Activated naive CD4-positive, alpha-beta T cell treated with anti-CD3 and anti-CD28 coated beads, Interleukin-2, amount 10 ng/mL, durations not matched to agents 7 days and 5 days (primary cell): ENCODE measurements at regions not wholly inside any gene's neighbourhood (a gene's known extent, or its start where the extent isn't known, plus 50 kb on each side); places are given as distances from the start of the nearest gene placed in this dataset.
A peak's percentile ranks its signal among the peaks of the same experiment; 100 is the strongest.

ENCODE experiments used
- CTCF ChIA-PET: fragments of 350-600 bp; sonication (Branson Sonifier 250); formaldehyde crosslinking; loops from one replicate; lab custom pipeline; 2021; ENCODE audit warnings: antibody characterized with exemption; lab: Charles Lee
- DNase-seq: peaks from one replicate; pipeline ENCODE4 v3.0.0-alpha.2; 2020
- H3K27ac Mint-ChIP-seq: one replicate; pipeline ENCODE4 v1.8.0; 2021; ENCODE audit warnings: mild to moderate bottlenecking, moderate library complexity, mixed read lengths
- H3K27me3 Mint-ChIP-seq: one replicate; pipeline ENCODE4 v1.8.0; 2021; ENCODE audit warnings: mild to moderate bottlenecking, mixed read lengths
- H3K36me3 Mint-ChIP-seq: one replicate; pipeline ENCODE4 v1.8.0; 2021; ENCODE audit warnings: mixed read lengths
- H3K4me1 Mint-ChIP-seq: one replicate; pipeline ENCODE4 v1.8.0; 2021; ENCODE audit warnings: mixed read lengths
- H3K4me3 Mint-ChIP-seq: one replicate; pipeline ENCODE4 v1.8.0; 2021; ENCODE audit warnings: mild to moderate bottlenecking, moderate library complexity, mixed read lengths
- H3K9me3 Mint-ChIP-seq: one replicate; pipeline ENCODE4 v1.8.0; 2021; ENCODE audit warnings: mixed read lengths

GRCh38 chr12:22396735-22397134 is 62.2 kb upstream of the ST8SIA1 start:
- CTCF ChIA-PET, result no interaction called here
- H3K27me3 Mint-ChIP-seq, result no peaks in the 10 kb centered on the region
- peak overlapping the region; percentile 81 for H3K27ac Mint-ChIP-seq
- H3K4me3 Mint-ChIP-seq, result no peak overlapping the region
- peaks cover 2% of the 10 kb centered on the region for H3K9me3 Mint-ChIP-seq
- no peak for DNase-seq
- H3K4me1 Mint-ChIP-seq, result peaks cover 23% of the 10 kb centered on the region
- no peaks in the 10 kb centered on the region for H3K36me3 Mint-ChIP-seq

GRCh38 chr12:22396253-22396652 is 61.7 kb upstream of the ST8SIA1 start:
- Mint-ChIP-seq H3K4me3 (no peak overlapping the region), H3K9me3 (no peaks in the 10 kb centered on the region), H3K27me3 (no peaks in the 10 kb centered on the region), H3K4me1 (peaks cover 23% of the 10 kb centered on the region), H3K27ac (peak overlapping the region; percentile 81), H3K36me3 (no peaks in the 10 kb centered on the region)
- CTCF ChIA-PET, result no interaction called here
- DNase-seq, result no peak

GRCh38 chr12:22395666-22396065 is 61.2 kb upstream of the ST8SIA1 start:
- CTCF ChIA-PET, result interaction anchor here (0.9 kb wide), 1 partner anchor 718 kb away, joined by 3 read pairs; no protein-coding TSS in a partner anchor
- H3K4me1 Mint-ChIP-seq, result peaks cover 23% of the 10 kb centered on the region
- no peaks in the 10 kb centered on the region for H3K27me3 Mint-ChIP-seq

More at GRCh38 chr12:22395666-22396065, 61.2 kb upstream of the ST8SIA1 start:
- Mint-ChIP-seq H3K9me3 (no peaks in the 10 kb centered on the region), H3K36me3 (no peaks in the 10 kb centered on the region), H3K4me3 (no peak overlapping the region), H3K27ac (no peak overlapping the region)
- DNase-seq, result no peak
